Posterior cingulate gyrus (tissue), 11 donors: ENCODE measurements at regions not wholly inside any gene's neighbourhood (a gene's known extent, or its start where the extent isn't known, plus 50 kb on each side); places are given as distances from the start of the nearest gene placed in this dataset.
"Not testable (repeated sequence)": the region's sequence is repeated elsewhere in the genome, so short reads cannot be mapped to it uniquely, and the experiment has no call there.

Experiments used
- DNase-seq, 10 donors: peaks; one replicate each; pipeline versions ENCODE4 v3.0.0 to v3.0.0-alpha.2; 2020 to 2021; ENCODE audit warnings: mixed read lengths in 3 of 10
- intact Hi-C: fragments of 100-400 bp; cut with DNase I; formaldehyde crosslinking; loops from one replicate; pipeline ENCODE4 v1.15.1; 2023

DNA sequence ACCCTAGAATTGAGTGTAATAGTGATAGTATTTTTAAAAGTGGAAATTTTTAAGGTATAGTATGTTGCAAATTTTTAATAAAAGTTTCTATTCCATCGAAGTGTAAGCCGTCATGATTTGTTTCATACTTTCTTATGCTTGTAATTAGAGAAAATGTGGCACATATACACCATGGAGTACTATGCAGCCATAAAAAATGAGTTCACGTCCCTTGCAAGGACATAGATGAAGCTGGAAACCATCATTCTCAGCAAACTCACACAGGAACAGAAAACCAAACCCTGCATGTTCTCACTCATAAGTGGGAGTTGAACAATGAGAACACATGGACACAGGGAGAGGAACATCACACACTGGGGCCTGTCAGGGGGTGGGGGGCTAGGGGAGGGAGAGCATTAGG, 350.9 kb downstream of the UTRN start:
- DNase-seq, intact Hi-C loops: not testable (repeated sequence)

DNA sequence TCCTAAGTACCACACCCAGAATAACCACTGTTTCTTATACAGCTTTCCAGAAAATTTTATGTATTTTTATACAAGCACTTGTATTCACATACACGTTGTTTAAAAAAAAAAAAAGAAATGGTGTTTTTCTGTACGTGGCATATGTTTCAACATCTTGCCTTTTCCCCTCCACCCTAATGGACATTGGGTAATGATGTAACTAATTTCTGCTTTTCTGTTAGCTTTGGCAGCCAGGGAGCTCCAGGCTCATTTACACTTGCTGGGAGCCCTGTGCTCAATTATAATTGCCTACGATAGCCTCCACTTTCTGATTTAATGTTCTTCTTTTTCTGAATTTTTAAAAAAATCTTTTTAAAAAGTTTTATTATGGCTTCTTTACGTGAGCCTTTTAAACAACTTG, 352.4 kb downstream of the UTRN start:
- intact Hi-C loops, result no loop called here
- no peak for DNase-seq

DNA sequence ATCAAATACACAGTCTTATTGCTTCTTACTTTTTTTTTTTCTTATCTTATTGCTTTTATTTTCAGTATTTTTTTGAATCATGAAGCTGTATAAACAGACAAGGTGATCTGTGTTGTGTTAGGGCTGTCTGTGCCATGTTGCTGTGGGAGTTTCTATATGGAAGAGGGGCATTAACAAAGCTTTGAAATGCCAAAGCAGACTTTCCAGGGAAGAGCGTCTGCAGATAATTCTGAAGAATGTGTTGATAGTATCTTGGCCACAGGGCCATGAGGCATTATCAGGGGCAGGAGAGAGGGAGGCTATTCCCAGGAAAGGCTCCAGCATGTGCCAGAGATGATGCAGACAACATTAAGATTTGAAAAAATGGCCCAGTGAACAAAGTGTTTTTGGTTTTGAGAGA, 354.5 kb downstream of the UTRN start:
- intact Hi-C loops, result no loop called here
- no peak for DNase-seq

DNA sequence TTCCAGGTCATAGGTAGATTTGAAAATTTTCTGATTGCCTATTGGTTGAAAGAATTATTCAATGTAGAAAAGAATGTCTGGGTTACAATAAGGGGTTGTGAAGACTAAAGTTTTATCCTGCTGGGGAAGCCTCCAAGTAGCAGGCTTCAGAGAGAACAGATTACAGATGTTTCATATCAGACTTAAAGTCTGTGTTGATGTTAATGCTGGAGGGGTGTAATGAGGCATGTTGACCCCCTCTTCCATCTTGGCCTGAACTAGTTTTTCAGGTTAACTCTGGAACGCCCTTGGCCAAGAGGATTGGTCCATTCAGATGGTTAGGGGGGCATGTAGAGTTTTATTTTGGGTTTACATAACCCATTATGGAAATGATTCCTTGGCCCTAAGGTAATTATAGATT, 356.2 kb downstream of the UTRN start:
- intact Hi-C loops, result no loop called here
- DNase-seq, result no peak

DNA sequence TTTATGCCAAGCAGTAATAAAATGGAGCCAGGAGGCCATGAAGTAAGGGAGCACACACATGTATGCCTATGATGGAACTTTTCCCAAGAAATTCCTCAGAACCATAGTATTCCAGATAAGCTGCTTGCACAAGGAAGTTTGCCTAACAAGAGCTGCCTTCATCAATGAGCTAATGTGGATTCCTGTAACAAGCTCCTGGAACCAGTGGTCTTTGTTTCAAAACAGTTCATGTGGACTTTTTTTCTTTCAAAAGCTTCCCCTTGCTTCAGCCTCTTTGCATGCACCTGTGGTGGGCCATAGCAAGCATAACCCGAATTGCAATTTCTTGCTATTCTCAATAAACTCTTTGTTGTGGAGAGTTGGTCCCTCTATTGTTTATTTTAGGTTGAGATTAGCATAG, 359.6 kb downstream of the UTRN start:
- intact Hi-C loops, result no loop called here

DNA sequence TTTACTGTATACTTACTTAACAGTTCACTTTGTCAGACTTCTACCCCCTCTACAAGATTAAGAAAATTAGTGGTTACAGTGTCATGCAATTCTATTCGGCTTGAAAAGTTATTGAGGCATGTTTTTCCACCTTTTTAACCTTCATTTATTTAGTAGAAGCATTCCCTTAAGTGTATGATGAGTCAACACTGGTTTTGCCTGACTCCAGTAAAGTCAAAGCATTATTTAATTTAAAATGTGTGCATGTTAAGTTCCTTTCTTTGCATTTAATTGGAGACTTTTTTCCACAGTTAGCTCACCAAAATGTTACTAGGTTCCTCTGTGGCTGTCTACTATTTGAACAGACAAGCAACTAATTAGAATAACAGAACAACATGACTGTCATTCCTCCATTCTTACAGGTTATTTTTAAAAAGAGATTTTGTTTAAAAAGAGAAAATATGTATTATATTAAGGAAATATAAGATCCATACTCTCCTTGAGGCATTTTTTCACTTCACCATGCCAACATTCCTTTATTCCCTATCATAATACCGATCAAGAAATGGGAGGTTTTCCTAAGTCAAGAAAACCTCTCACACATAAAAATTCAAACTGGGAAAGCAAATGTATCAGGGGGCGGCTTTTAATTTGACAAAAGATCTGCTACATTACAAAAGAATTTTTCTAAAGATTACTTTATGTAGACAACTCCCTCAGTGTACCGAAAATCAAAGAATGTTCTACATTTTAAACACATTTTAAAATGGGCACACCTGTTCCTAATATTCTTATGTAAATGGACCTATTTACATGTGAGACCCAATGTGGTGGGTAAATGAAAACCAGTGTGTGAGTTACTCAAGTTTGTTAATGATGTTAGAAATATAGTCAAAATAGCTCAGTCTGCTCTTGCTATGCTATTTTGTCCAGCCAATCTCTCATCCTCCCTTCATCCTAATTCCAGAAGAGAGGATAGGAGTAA, 361.2 kb downstream of the UTRN start:
- intact Hi-C loops, result no loop called here
- no peak for DNase-seq

More for the DNA sequence above, 359.6 kb downstream of the UTRN start:
- no peak for DNase-seq

DNA sequence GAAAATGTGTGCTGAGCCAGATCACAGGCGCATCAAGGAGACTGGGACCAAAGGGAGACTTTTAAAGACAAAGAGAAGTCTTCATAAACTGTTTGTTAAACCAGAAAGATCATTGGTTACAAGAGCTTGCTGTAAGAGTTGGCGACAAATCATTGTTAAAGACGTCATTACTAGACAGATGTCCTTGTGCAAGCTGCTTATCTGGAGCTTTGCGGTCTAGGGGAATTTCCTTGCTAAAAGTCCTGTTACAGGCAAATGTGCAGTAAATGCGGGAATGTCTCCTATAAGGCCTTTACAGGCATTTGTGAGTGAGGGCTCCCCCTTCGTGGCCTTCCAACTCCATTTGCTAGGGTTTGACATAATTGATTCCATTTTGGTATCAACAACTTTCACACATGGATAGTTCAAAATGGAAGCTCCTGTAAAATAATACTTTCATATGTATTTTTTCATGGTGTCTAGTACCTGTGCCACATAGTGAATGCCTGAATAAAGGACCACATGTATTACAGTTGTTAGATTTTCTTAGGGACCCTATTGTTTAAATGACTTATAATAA, 362.4 kb downstream of the UTRN start:
- intact Hi-C loops, result no loop called here
- no peak for DNase-seq

DNA sequence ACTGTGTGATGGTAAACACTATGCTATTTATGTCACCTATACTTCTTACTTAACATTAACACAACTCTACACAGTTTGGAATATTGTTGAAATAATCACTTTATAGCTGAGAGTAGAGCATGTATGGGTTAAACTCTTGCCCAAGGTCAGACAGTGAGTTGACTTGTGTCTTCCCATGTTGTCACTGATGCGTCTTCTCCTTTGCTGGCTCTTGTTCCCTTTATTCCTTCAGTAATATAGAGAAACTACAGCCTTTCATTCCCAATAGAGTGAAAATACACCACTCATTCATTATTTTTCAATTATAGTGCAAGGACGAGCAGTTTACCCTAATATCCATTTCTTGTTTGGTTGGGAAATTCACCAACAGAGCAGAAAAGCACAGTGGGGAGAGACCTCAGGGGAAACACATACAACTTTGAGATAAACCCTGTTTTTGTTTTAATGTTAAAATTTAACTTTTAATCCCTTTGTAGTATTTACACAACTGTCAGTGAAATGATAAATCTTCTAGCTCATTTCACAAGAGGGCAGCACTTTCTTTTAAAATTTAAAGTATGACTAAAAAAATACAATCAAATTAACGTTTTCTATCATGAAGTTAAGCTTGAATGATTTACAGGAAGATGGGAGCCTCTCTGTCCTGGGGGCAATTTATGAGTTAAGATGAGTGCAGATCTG, 363.0 kb downstream of the UTRN start:
- intact Hi-C loops, result no loop called here
- no peak for DNase-seq

DNA sequence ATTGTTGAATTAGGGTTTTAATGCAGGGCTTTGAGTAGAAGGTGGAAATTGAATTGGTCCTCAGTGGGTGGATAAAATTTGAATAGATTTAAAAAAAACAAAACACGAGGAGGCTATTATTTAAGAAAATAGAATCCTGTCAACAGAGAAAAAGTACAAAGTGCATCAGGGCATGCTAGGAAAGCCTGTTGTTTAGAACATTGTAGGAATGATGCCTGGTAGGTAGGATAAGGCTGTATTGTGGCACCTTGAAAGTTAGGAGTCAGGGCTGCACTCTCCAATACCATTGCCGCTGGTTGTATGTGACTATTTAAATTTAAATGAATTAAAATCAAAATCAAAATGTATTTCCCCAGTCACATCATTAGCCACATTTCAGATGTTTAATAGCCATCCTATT, 363.9 kb downstream of the UTRN start:
- intact Hi-C loops, result no loop called here
- DNase-seq, result no peak

DNA sequence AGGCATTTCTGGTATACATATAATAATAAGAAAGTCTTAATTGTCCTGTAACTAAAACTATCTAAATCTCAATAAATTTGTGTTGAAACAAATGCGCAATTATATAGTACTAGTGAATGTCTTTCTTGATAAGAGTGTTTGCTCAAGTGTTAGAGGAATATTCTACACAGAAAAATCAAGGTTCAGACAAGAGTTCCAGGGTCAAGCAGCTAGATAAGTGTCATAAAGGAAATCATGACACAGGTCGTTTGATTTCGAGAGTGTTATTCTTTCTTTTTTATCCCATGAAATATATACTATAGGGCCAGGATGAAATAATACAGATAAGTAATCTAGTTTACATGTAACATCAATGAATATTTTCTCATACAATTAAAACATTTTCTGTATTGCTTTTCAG, 366.1 kb downstream of the UTRN start:
- DNase-seq, result no peak
- intact Hi-C loops, result no loop called here

DNA sequence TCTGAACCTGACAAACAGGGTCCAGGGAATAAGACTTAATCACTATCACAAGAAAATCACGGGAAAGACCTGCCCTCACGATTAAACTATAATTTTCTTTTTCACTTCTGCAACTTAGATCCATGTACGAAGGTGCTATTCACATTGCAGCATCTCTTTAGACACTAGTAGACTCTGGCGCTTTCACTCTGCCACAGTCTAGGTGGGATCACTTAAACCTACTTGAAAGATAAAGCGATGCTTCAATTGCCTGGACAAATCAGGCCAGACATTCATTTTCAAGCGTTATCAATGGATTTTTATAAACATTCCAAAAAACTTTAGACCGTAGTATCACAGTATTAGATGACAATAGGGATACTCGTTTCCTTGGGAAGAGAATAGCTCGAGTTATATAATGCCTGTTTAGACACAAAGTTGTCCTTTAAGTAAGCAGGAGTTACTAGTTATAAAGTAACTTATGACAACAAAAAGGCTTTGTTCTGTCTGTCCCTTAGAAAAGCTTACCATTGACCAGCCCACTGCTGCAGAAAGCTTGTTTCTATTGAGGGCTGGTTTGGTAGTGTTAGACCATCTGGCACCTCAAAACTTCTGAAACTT, 367.3 kb downstream of the UTRN start:
- DNase-seq, result no peak
- intact Hi-C loops, result no loop called here

DNA sequence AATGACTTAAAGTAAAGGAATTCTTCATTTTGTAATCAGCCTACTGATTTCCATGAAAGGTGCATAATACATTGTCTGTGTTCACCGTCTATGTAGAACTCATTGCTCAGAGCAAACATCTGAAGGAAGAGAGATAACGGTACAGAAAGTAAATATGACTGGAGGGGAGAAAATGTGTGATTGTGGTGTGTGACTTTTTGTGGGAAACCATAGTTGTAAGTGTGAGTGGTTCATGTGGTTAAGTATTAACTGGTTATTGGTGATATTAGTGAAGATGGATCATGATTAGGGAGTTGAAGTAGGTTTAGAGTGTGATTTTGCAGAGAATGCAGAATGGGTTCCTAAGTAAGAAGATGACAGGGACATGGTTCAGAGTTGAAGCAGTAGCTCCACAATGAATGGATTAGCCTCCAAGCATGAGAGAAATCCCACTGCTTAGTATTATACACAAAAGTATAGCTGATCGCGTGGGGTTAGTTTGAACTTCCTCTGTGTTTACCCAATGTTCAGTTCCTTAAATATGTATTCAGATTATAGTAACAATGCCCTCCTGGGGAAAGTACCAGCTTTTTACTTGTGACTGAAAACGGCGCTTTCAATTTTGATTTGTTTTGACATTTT, 368.9 kb downstream of the UTRN start:
- DNase-seq, result no peak

DNA sequence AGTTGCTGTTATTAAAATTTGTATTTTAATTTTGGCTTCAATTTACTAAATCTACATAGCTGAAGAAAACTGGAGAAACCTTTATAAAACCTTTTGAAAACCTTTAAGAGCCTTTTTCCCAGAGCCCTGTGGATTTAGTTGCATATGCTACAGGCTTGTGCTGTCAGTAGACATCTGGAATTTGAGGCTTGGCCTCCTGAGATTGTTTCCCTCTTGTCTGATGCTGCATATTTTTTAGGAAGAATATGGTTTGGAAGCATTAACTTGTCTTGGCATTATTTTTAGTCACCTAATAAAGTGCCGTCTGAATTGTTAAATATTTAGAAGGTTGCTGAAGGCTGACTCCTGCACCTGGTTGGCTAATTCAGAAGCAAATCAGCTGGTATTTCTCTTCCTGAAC, 369.4 kb downstream of the UTRN start:
- intact Hi-C loops, result no loop called here
- no peak for DNase-seq

More for the DNA sequence above, 368.9 kb downstream of the UTRN start:
- intact Hi-C loops, result no loop called here

DNA sequence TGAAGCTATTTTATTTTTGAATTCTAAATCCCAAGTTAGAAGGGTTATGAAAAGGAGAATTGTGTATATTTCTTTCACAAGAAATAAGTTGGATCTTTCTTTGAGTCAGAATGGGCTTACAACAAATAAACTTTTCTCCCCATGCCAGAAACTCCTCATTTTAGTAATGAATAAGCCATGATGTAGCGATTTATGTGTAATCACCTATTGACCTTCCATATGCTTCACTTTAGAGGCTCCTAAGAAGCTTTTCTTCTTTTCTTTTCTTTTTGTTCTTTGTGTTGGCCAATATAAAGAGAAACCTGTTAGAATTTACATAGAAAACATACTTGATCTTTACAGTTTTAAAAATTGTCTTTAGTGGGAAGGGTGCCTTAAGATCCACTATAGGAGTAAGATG, 370.2 kb downstream of the UTRN start:
- intact Hi-C loops, result no loop called here
- no peak for DNase-seq

DNA sequence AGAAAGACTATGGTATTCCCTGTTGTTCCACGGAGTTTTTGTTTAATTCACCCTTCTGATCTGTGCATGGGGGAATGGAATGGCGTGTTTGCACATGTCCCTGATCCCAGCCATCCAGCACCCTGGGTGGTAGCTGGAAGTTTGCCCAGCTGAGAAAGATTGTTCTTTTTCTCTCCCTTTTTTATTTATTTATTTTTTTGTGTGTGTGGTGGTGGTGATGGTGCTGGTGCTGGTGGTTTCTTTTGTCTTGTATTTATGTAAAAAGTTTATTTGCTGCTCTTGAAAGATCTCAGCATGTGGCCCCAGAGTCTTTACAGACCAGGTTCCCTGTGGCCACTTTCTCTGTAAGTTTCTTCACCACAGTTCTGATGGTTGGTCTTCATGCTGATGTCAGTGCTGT, 372.6 kb downstream of the UTRN start:
- intact Hi-C loops, result no loop called here

DNA sequence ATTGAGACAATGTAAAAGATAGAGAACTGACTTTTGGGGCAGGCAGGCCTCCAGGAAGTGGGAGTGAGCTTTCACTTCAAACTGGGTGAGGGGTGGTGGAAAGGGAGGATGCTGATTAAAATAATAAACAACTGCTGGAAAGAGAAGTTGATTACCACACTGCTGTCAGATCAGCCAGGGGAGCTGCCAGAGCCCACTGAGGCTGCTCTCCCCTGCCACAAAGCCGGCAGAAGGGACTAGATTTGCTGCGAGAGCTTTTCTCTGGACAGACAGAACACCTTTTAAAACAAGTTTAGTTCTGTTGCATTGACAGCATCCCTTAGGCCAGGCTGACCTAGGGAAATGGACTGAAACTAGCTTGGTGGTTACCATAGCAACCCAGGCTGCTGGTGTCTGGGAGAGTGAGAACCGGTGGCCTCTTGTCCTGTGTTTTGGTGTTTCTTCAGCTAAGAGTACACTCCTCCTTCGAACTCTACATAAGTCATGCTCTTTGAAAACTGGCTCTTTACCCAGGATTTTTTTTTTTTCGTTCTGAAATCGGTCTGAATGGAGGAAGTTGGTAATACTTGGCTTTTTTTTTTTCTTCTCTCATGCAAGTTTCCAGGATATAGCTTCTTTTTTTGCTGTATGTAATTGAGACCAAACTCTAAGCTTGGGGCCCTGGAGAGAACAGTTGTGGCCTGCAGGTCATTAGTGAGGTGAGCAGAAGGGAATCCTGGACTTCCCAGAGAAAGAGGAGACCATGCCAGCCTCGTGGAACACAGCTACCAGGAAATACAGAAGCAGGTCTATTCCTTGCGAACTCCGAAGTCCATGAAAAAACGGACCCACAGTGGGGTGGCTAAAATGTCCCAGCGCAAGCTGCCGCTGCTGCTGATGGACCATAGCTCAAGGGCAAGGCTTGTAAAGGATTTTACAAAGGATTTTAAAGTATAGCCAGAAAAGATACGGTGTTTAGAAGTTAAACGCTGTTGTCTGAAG, 374.4 kb downstream of the UTRN start:
- peak in 2 of 10 donors; percentile 64 to 70 for DNase-seq

More for the DNA sequence above, 372.6 kb downstream of the UTRN start:
- no peak for DNase-seq

DNA sequence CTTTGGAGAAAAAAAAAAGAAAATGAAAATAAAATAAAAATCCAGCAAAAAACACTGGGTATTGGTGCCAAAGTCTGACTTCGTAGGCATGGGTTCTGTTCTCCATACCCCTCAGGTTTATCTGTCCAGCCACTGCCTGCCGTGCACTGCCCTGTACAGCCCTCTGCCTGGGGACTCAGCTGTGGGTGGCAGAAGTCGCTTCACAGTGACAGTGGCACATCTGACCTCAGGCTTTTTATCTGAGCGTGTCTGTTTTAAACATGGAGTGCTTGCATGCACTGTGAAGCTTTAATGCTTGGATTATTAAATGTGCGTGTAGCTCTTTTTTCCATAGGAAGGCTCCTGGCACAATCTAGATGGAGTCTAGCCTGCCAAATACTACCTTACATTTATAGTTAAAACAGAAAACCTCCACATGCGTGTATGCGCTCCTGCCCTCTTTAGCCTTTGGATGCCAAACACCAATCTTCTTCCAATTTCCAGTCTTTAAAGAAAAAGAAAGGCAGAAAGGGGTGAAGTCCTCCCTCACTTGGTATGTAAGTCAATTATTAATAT, 375.5 kb downstream of the UTRN start:
- no peak for DNase-seq
- intact Hi-C loops, result no loop called here

More for the DNA sequence above, 374.4 kb downstream of the UTRN start:
- intact Hi-C loops, result no loop called here

DNA sequence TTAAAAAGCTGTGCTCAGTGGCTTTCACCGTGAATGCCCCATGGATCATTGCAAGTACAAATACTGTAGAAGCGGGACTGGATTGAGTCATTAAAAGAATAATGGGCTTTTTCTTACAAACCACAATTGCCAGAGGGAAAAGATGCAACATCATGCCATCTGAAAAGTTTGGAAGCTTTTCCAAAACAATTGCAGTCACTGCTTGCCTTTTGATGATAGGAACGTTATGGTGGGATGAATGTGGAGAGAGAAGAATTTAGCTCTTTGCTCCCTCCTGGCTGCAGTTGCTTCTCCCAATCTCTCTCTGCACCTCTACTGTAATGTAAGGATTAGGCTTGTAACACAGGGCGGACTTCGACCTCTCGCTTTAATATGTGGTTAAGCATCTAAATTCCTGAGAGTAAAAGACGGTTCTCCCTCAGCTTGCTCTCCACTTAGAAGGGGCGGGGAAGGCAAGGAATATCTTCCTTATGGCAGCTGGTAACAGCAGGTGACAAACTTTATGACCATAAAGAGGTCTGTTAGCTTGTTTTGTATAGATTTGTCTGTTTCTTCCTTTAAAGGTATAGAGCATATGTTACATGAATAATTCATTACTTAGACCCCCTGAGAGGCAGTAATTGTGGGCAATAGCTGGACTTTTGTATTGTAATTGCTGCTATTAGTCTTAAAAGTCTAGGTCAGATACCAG, 376.1 kb downstream of the UTRN start:
- DNase-seq, result no peak
- intact Hi-C loops, result no loop called here
